ENCODE measurements at regions not wholly inside any gene's neighbourhood (a gene's known extent, or its start where the extent isn't known, plus 50 kb on each side); places are given as distances from the start of the nearest gene placed in this dataset.

DNA sequence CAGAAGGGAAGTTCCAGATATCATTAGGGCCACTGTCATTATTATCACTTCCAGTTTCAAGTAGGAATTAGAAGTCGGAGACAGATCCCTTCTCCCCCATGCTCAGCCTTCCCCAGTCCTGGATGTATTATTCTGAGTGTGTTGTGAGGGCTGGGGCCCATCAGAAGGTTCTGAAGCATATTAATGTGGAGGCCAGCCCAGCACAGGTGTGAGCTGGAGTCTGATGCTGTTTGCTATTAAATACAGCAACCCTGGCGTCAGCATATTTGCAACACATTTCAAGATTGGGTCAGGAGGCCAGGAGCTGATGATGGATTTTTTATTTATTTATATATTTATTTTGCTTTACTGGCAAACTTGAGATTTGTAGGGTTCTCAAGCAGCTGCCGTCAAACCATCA lies 195.2 kb downstream of the NRP2 start (continued):
- TF ChIP-seq, protein P1, sequence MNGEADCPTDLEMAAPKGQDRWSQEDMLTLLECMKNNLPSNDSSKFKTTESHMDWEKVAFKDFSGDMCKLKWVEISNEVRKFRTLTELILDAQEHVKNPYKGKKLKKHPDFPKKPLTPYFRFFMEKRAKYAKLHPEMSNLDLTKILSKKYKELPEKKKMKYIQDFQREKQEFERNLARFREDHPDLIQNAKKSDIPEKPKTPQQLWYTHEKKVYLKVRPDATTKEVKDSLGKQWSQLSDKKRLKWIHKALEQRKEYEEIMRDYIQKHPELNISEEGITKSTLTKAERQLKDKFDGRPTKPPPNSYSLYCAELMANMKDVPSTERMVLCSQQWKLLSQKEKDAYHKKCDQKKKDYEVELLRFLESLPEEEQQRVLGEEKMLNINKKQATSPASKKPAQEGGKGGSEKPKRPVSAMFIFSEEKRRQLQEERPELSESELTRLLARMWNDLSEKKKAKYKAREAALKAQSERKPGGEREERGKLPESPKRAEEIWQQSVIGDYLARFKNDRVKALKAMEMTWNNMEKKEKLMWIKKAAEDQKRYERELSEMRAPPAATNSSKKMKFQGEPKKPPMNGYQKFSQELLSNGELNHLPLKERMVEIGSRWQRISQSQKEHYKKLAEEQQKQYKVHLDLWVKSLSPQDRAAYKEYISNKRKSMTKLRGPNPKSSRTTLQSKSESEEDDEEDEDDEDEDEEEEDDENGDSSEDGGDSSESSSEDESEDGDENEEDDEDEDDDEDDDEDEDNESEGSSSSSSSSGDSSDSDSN (CRISPR knock-in tag; IDR thresholded peaks at IDR 0.05) = no peak
- TF ChIP-seq, protein P2, sequence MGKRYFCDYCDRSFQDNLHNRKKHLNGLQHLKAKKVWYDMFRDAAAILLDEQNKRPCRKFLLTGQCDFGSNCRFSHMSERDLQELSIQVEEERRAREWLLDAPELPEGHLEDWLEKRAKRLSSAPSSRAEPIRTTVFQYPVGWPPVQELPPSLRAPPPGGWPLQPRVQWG (CRISPR knock-in tag; IDR thresholded peaks at IDR 0.05; ENCODE audit: borderline replicate concordance, low read depth) = no peak
- TF ChIP-seq, protein P3, sequence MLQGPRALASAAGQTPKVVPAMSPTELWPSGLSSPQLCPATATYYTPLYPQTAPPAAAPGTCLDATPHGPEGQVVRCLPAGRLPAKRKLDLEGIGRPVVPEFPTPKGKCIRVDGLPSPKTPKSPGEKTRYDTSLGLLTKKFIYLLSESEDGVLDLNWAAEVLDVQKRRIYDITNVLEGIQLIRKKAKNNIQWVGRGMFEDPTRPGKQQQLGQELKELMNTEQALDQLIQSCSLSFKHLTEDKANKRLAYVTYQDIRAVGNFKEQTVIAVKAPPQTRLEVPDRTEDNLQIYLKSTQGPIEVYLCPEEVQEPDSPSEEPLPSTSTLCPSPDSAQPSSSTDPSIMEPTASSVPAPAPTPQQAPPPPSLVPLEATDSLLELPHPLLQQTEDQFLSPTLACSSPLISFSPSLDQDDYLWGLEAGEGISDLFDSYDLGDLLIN (CRISPR knock-in tag; IDR thresholded peaks at IDR 0.05; ENCODE audit: borderline replicate concordance) = no peak
- no peak for TF ChIP-seq CREM (IDR thresholded peaks at IDR 0.05)
- TF ChIP-seq CREM (CRISPR knock-in tag; IDR thresholded peaks at IDR 0.05) = no peak
- TF ChIP-seq, protein P4, sequence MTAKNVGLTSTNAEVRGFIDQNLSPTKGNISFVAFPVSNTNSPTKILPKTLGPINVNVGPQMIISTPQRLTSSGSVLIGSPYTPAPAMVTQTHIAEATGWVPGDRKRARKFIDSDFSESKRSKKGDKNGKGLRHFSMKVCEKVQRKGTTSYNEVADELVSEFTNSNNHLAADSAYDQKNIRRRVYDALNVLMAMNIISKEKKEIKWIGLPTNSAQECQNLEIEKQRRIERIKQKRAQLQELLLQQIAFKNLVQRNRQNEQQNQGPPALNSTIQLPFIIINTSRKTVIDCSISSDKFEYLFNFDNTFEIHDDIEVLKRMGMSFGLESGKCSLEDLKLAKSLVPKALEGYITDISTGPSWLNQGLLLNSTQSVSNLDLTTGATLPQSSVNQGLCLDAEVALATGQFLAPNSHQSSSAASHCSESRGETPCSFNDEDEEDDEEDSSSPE (CRISPR knock-in tag; IDR thresholded peaks at IDR 0.05) = no peak
- TF ChIP-seq ZNF33A (CRISPR knock-in tag; IDR thresholded peaks at IDR 0.05; ENCODE audit: borderline replicate concordance) = no peak

DNA sequence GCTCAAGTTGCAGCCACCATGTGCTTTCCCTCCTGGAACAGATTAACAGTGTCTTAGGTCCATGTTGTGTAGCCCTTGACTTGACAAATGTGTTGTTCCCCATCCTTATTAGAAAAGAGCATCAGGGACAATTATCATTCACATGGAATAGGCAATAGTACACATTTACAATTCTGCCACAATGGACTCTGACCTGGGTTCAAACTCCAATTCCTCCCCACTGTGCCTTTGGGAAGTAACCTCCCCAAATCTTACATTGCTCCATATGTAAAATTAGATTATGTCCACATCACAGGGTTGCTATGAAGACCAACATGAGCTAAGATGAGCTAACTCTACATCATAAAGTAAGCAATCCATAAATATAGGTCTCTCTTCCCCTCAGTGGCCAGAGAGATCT lies 193.8 kb downstream of the NRP2 start:
- Histone ChIP-seq H3K4me2 (ENCODE audit: low read depth, low read length) (no peak overlapping the region), H3K27ac (ENCODE audit: extremely low read length, insufficient read depth, low read length) (no peak overlapping the region), H3K4me3 (replicated peaks in 1 of 3; ENCODE audit: insufficient read depth in 1 of 3, low read depth in 2 of 3, low read length in 3 of 3) (no peak overlapping the region), H3K27me3 (ENCODE audit: control insufficient read depth in 1 of 2, insufficient read depth in 2 of 2, low read length in 2 of 2) (0 out of 5 replicates have a peak, but pooled peaks cover 0 to 10% of the 10 kb centered on the region in 2 experiments), H3K4me1 (ENCODE audit: insufficient read depth, low read length) (peaks cover 6% of the 10 kb centered on the region; the same call in 1 of the 2 replicates), H3K79me2 (ENCODE audit: insufficient read depth, low read length) (no peaks in the 10 kb centered on the region), H3K9ac (ENCODE audit: insufficient read depth, low read depth, low read length) (no peak overlapping the region), H3K9me3 (ENCODE audit: low read length) (no peaks in the 10 kb centered on the region), H4K20me1 (ENCODE audit: insufficient read depth, low read length) (no peaks in the 10 kb centered on the region), H3K36me3 (replicated peaks in 1 of 2; ENCODE audit: control insufficient read depth in 1 of 2, insufficient read depth in 2 of 2, low read length in 2 of 2) (no peaks in the 10 kb centered on the region), H2AFZ (ENCODE audit: low read length) (no peak overlapping the region)
- intact Hi-C loops (cut with micrococcal nuclease; ENCODE audit: unreplicated experiment) = no loop called here
- ATAC-seq = no peak
- no peak for FAIRE-seq
- ChIA-PET POLR2A (no interaction called here), CTCF (ENCODE audit: low intra/inter-chr PET ratio, low total read pairs) (no interaction called here)
- no peak for DNase-seq (ENCODE audit: low spot score)
- in situ Hi-C loops (cut with HindIII; ENCODE audit: extremely low pct_ligation_motif_present, low pct_unique_long_range_greater_than_20kb) = loop anchor here (25.0 kb wide), 1 partner anchor 1539 kb away; no protein-coding TSS in a partner anchor
- TF ChIP-seq MIER3 (CRISPR knock-in tag; IDR thresholded peaks at IDR 0.05; ENCODE audit: borderline replicate concordance) = no peak
- TF ChIP-seq SUZ12 (IDR thresholded peaks at IDR 0.05; ENCODE audit: low read depth, low read length) = no peak
- TF ChIP-seq TBX3 (IDR thresholded peaks at IDR 0.05; ENCODE audit: borderline replicate concordance) = no peak
- TF ChIP-seq CHCHD3 (CRISPR knock-in tag; IDR thresholded peaks at IDR 0.05) = no peak
- TF ChIP-seq ZNF672 (CRISPR knock-in tag; IDR thresholded peaks at IDR 0.05) = no peak
- no peak for TF ChIP-seq ZNF550 (CRISPR knock-in tag; IDR thresholded peaks at IDR 0.05; ENCODE audit: borderline replicate concordance)
- no peak for TF ChIP-seq ZNF510 (CRISPR knock-in tag; IDR thresholded peaks at IDR 0.05; ENCODE audit: low read depth)
- no peak for TF ChIP-seq HDAC1 (CRISPR knock-in tag; IDR thresholded peaks at IDR 0.05)
- TF ChIP-seq, protein P5, sequence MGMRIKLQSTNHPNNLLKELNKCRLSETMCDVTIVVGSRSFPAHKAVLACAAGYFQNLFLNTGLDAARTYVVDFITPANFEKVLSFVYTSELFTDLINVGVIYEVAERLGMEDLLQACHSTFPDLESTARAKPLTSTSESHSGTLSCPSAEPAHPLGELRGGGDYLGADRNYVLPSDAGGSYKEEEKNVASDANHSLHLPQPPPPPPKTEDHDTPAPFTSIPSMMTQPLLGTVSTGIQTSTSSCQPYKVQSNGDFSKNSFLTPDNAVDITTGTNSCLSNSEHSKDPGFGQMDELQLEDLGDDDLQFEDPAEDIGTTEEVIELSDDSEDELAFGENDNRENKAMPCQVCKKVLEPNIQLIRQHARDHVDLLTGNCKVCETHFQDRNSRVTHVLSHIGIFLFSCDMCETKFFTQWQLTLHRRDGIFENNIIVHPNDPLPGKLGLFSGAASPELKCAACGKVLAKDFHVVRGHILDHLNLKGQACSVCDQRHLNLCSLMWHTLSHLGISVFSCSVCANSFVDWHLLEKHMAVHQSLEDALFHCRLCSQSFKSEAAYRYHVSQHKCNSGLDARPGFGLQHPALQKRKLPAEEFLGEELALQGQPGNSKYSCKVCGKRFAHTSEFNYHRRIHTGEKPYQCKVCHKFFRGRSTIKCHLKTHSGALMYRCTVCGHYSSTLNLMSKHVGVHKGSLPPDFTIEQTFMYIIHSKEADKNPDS (CRISPR knock-in tag; IDR thresholded peaks at IDR 0.05) = no peak
- TF ChIP-seq ZBTB20 (CRISPR knock-in tag; IDR thresholded peaks at IDR 0.05; ENCODE audit: borderline replicate concordance, low read depth) = no peak
- BruUV-seq (replicated peaks) = no TSS peak

All from HepG2 (cell line).